22Rv1 (cell line): ENCODE measurements at regions not wholly inside any gene's neighbourhood (a gene's known extent, or its start where the extent isn't known, plus 50 kb on each side); places are given as distances from the start of the nearest gene placed in this dataset.

Experiments used
- CTCF ChIP-seq: fragments of 450-650 bp; IDR thresholded peaks from 2 replicates; pipeline ENCODE4 v1.5.1; 2017; ENCODE audit warnings: mild to moderate bottlenecking
- ZFX ChIP-seq: fragments of 450-650 bp; IDR thresholded peaks from 2 replicates; pipeline ENCODE4 v1.6.1; 2017; ENCODE audit warnings: antibody characterized with exemption, borderline replicate concordance

- TF ChIP-seq CTCF = no peak
- TF ChIP-seq ZFX = no peak
These were observed 167.4 kb upstream of the ETAA1 start for GRCh38 chr2:67229706-67230105.
